Activated CD4-positive, alpha-beta T cell treated with anti-CD3 and anti-CD28 coated beads, Interleukin-2, Interleukin-6, amounts not matched to agents 100 ng/mL and 50 ng/mL, durations not matched to agents 16 hours and 8 hours (primary cell): ENCODE measurements at regions not wholly inside any gene's neighbourhood (a gene's known extent, or its start where the extent isn't known, plus 50 kb on each side); places are given as distances from the start of the nearest gene placed in this dataset.
"Not testable (repeated sequence)": the region's sequence is repeated elsewhere in the genome, so short reads cannot be mapped to it uniquely, and the experiment has no call there.

Source experiments
- DNase-seq: peaks from one replicate; pipeline ENCODE4 v3.0.0-alpha.2; 2020

- no peak for DNase-seq
These were observed 1095.5 kb upstream of the LCORL start for GRCh38 chr4:19117022-19117421.

DNA sequence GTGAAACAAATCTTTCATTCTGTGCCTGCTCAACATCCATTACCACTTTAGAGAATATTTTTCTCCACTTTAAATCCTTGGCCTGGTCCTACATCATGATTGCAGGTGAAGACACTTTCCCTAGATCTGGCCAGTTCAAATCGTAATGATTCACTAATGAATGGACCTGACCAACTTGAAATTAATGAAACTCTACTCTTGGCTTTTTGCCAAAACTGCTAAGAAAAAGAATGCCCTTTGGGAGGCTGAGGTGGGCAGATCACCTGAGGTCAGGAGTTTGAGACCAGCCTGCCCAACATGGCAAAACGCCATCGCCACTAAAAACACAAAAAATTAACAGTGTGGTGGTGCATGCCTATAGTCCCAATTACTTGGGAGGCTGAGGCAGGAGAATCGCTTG is 1082.6 kb upstream of the LCORL start:
- no peak for DNase-seq

- DNase-seq: no peak
These were observed 1074.0 kb upstream of the LCORL start for GRCh38 chr4:19095491-19096046.

GRCh38 chr4:19093951-19094350 is 1072.4 kb upstream of the LCORL start:
- DNase-seq: no peak

GRCh38 chr4:19092797-19093196 is 1071.2 kb upstream of the LCORL start:
- DNase-seq: no peak

- no peak for DNase-seq
These were observed 1052.5 kb upstream of the LCORL start for GRCh38 chr4:19074036-19074435.

DNA sequence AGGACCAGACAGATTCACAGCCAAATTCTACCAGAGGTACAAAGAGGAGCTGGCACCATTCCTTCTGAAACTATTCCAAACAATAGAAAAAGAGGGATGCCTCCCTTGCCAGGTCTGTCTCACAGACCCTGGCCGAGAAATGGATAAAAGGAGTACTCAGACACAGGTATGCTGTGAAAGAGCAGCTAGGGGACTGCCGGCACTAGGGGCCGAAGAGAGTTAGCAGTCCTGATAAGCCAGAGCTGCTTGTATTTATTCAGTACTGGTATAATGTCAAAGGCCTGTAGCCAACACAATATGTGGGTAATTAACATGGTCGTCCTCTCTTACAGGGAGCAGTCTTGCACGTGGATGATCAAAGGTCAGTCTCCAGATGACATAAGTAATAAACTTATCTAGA is 1042.1 kb upstream of the LCORL start:
- no peak for DNase-seq

- DNase-seq: no peak
These were observed 1033.4 kb upstream of the LCORL start for GRCh38 chr4:19054916-19055315.

GRCh38 chr4:19051831-19052230 is 1030.3 kb upstream of the LCORL start:
- DNase-seq: no peak

GRCh38 chr4:19047279-19047880 is 1025.8 kb upstream of the LCORL start:
- no peak for DNase-seq

DNA sequence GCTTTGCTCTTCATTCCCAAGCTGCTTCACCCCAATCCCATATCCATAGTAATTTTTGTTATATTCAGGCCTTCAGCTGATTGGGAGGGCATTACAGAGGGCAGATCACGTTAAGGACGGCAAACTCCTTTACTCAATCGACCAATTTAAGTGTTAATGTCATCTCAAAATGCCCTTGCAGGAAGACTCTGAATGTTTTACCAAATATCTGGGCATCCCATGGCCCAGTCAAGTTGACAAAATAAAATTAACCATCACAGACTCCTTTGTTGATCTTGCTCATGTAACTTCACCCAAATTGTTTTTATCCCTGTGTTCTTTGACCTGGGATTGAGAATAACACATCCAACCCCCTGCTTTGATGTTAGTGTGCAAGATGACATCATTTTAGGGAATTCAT is 1018.3 kb upstream of the LCORL start:
- DNase-seq: no peak

DNA sequence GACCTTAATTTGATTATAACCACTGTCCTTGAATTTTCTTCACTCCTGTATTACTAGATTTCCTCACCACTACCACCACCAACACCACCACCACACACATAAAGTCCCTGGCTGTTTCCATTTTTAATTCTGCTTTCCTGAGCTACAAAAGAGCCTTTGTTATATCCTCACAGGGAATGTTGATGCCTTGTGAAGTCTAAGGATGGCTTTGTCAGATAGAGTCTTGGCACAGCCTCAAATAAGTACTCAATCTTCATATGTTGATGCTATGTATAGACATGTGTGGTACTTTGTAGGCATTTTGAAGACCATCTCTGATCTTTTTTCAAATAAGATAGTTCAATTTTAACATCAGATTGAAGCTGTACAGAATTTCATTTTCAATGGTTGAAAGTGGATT is 1016.7 kb upstream of the LCORL start:
- no peak for DNase-seq

DNA sequence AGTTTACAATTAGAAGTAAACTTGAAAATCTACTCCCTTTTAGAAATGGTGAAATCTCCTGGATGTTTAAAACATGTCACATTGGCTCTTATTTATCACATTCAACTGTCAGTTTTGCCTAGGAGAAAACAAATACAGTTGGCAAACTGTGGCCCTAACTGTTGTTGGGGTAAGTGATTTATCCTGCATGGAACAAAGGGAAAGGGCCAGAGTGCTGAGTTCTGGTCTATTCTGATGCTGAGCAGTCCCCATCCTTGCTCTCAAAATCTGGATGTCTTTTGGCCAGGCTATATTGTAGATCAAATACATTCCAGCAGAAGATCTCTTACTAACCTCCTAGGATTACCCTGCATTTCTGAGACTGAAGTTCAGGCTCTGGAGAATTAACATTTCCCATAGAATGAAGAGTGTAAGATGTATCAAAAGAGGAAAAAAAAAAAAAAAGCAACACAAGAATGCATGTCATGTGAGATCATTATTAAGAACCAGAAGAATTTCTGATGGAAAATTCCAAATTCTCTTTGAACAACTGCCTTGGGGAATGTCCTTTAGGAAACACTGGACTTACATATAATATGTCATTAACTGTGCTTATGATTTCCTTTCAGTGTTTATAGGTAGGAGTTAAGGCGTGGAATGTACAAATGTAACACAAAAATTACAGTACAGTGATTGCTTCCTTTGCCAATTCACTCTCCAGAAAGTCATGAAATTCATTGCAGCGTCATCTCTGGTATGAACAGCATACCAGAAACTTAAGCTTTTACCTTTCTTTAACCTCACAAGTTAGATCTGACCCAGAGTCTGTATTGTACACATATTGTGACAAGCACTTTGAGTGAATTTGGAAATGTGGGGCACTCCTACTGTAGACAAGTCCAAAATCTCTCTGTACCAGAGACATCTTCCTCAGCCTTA is 1012.5 kb upstream of the LCORL start:
- DNase-seq: no peak

DNA sequence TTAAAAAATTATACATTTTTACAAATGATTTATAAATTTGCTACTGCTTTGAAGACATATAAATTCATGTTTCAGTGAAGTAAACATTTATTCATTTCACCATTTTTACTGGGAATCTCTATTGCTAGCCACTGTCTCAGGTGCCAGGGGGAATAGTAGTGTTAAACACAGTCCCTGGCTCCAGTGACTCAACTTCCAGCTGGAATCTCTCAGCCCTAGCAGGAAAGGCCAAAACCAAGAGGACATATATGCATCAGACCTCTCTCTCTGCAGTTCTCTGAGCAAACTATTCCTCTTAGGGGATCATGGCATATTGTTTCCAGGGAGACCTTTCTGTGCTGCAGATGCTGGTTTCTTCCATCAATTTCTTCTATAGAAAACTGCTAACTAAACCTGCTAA is 1009.0 kb upstream of the LCORL start:
- DNase-seq: no peak

- no peak for DNase-seq
These were observed 1008.5 kb upstream of the LCORL start for GRCh38 chr4:19030048-19030447.

DNA sequence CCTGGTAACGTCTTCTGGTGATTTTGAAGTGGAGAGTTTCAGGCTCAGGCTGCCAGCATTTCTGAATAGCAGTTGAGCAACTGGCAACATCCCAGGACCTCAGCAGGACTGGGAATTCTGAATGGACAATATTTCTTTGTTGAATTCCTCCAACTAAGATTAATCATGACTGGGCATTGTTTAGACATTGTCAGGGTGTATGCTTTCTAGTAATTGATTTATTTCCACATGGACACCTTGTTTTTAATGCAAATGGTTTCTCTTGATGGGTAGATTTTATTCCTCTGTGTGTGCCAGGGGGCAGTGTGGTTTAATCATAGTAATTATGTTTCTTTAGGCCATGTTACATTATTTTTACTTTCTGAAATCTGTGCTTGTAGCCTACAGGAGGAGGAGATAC is 1004.7 kb upstream of the LCORL start:
- no peak for DNase-seq

DNA sequence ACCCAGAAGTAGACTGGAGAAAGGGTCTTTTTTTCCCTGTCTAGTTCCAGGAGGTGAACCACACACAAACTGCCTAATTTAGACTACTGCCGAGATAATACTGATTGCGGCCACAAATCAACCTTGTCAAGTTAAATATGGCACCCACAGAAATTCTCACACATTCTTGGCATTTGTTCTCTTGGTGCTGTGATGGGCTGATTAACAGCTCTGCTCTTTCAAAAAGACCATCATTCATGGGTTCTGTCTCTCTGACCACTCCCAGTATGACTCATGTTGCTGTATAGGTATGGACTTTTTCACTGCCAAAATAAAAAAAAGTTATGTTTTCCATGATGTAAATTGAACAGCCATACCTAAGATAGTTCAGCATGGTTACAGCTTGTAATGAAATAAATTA is 1003.5 kb upstream of the LCORL start:
- no peak for DNase-seq

DNA sequence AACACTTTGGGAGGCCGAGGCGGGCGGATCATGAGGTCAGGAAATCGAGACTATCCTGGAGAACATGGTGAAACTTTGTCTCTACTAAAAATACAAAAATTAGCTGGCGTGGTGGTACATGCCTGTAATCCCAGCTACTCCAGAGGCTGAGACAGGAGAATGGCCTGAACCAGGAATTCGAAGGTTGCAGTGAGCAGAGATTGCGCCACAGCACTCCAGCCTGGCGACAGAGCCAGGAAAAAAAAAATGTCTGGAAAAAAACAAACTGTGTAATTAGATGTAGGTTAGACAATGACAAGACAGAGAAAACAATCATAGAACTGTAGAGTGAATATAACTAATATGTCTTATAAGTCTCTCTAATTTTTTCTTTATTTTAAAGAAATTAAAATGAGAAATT is 1002.5 kb upstream of the LCORL start:
- no peak for DNase-seq

DNA sequence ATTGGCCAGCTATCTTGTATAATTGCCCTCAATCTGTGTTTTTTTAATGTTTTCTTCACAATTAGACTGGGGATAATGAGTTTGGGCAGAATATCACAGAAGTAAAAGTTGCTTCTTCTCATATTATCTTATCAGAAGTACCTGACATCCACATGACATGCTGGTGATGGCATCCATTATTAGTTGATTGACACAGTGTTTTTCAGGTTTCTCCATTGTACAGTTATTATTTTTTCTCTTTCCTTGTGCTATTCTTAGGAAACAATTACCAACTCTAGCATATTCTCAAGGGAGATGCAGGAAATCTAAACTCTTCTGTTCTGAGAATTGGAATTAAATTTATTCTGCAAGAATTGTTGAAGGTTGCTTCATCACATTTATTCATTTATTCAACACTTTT is 1000.1 kb upstream of the LCORL start:
- no peak for DNase-seq

GRCh38 chr4:19016550-19016949 is 995.0 kb upstream of the LCORL start:
- DNase-seq: not testable (repeated sequence)

DNA sequence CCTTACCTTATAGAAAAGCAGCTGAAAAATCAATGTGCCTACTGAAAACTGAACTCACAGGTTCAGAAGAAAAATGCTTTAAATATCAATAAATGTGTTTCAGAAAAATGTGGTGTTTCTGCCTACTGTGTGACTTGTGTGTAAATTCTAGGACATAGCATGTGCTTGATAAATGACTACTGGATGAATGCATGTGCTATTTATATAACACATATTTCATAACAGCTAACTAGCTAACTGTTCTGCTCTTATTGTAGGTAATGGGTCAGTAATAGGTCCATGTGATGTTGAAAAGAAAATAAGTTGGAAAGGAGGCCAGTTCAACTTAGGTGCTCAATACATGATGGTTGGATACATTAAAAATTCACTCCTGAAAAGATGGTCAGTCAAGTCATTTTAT is 993.0 kb upstream of the LCORL start:
- DNase-seq: no peak

GRCh38 chr4:19010761-19011160 is 989.2 kb upstream of the LCORL start:
- no peak for DNase-seq

DNA sequence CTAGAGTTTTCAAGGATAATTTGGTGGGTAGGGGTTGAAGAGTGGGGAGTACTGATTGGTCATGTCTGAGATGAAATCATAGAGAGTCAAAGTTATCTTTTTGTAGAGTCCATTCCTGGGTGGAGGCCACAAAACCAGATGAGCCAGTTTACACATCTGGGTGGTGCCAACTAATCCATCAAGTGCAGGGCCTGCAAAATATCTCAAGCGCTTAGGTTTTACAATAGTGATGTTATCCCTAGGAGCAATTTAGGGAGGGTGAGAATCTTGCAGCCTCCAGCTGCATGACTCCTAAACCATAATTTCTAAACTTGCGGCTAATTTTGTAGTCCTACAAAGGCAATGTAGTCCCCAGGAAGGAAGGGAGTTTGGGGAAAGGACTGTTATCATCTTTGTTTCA is 988.3 kb upstream of the LCORL start:
- no peak for DNase-seq

DNA sequence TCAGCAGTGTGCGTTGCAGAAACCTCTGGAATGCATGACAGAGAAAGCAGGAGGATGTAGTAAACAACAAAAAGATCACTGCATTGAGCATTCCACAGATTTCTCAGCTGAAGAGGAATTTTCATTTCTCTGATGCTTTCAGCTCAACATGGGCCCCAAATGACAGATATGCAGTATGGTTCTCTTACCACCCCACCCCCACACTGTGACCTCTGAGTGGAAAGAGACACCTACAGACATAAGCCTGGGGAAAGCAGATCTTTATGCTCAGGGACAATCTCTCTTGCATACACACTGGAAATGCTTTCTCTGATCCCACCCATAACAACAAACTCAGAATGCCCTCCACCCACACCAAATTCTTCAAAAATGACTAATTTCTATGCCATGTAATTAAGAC is 983.7 kb upstream of the LCORL start:
- no peak for DNase-seq
